ENCODE measurements at regions not wholly inside any gene's neighbourhood (a gene's known extent, or its start where the extent isn't known, plus 50 kb on each side); places are given as distances from the start of the nearest gene placed in this dataset.

- TF ChIP-seq CTCF (IDR thresholded peaks at IDR 0.05; ENCODE audit: low read depth, low read length) (no peak), POLR2A (IDR thresholded peaks at IDR 0.05; ENCODE audit: extremely low read depth, insufficient read length) (no peak), MAX (IDR thresholded peaks at IDR 0.05; ENCODE audit: low read depth, low read length) (no peak)
Measured at GRCh38 chr12:129973236-129973961, 69.6 kb upstream of the TMEM132D start.
